ENCODE measurements at regions not wholly inside any gene's neighbourhood (a gene's known extent, or its start where the extent isn't known, plus 50 kb on each side); places are given as distances from the start of the nearest gene placed in this dataset.

DNA sequence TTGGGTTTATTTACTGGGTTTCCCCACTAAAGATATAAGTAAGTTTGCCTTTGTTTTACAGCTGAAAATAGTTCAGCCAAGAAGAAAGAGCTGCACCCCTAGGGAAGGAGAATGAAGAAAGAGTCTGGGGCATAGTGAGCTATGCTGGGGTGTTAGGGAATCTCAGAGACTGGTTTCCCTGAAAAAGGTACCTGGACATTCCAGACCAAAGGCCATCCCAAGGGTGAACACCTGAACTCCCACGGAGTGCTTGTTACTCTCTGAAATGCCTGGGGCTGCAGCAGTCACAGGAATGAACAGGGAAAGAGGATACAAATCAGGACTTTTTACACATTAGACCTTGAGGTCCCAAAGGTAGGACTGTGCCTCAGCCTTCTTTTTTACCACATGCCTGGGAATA is 337.6 kb upstream of the SLC10A2 start:
- Histone ChIP-seq H3K4me3 (no peak overlapping the region), H3K36me3 (no peaks in the 10 kb centered on the region), H3K27me3 (no peaks in the 10 kb centered on the region), H3K4me1 (no peaks in the 10 kb centered on the region), H3K9me3 (peaks cover 0 to 6% (median 0%) of the 10 kb centered on the region in 11 donors), H3K27ac (no peak overlapping the region)
- TF ChIP-seq, protein P1, sequence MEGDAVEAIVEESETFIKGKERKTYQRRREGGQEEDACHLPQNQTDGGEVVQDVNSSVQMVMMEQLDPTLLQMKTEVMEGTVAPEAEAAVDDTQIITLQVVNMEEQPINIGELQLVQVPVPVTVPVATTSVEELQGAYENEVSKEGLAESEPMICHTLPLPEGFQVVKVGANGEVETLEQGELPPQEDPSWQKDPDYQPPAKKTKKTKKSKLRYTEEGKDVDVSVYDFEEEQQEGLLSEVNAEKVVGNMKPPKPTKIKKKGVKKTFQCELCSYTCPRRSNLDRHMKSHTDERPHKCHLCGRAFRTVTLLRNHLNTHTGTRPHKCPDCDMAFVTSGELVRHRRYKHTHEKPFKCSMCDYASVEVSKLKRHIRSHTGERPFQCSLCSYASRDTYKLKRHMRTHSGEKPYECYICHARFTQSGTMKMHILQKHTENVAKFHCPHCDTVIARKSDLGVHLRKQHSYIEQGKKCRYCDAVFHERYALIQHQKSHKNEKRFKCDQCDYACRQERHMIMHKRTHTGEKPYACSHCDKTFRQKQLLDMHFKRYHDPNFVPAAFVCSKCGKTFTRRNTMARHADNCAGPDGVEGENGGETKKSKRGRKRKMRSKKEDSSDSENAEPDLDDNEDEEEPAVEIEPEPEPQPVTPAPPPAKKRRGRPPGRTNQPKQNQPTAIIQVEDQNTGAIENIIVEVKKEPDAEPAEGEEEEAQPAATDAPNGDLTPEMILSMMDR (IDR thresholded peaks at IDR 0.05): no peak
- 45 to 48% methylated on average over 1 of the region's 1 CpG for WGBS, 2 donors
- intact Hi-C loops (cut with DNase I): no loop called here
- DNase-seq (no peak), ATAC-seq (no peak)

DNA sequence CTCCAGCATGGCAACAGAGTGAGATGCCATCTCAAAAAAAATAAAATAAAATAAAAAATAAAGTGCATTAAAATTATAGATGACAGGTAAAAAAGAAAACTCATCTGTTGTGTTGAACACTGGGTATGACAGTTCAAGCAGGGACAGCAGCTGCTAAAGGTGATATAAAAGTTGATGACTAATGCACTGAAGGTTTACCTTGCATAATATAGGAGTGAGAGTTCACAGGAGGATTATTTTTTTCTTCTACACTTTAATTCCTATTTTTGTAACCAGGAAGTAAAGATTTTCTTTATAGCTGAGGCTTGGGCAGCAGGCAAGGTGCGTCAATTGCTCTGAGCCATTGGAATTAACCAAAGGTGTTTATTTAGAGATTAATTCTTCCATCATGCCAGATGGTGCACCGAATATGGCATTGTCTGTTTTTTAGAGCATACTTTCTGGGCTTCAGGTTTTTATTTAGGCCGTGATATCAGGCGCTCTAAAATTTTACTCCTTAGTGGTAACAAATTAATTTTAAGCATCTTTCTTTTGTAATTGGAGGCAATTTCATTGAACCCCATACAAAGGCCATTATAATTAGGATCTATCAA is 337.0 kb upstream of the SLC10A2 start:
- H3K36me3 ChIP-seq: no peaks in the 10 kb centered on the region
- TF ChIP-seq, protein P1 (IDR thresholded peaks at IDR 0.05): no peak
- no peak for DNase-seq
- H3K4me3 ChIP-seq: no peak overlapping the region
- H3K27me3 ChIP-seq: no peaks in the 10 kb centered on the region
- no peaks in the 10 kb centered on the region for H3K4me1 ChIP-seq
- no peak for ATAC-seq
- WGBS, 2 donors: 88 to 91% methylated on average over 4 of the region's 4 CpGs
- peaks cover 0 to 11% (median 0%) of the 10 kb centered on the region in 11 donors for H3K9me3 ChIP-seq
- H3K27ac ChIP-seq: no peak overlapping the region
- intact Hi-C loops (cut with DNase I): no loop called here

DNA sequence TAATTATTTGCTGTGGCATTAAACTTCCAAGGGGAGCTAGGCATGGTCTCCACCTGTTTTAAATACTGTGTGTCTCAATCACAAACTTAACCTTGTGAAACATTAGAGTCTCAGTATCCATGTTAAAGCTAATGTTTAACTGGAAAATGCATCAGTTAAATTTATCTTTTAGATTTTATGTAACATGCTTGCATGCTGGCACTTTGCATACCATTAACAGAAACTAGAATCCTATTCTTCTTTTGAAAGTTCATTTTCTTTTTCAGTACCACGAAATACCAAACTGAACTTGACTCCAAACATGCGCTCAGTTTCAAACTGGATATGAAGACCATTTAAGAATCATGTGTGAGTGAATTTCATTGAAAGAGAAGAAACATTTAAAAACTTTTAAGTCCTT is 328.9 kb upstream of the SLC10A2 start:
- 80 to 87% methylated on average over 2 of the region's 2 CpGs for WGBS, 2 donors
- Histone ChIP-seq H3K27me3 (no peaks in the 10 kb centered on the region), H3K4me3 (no peak overlapping the region), H3K4me1 (no peaks in the 10 kb centered on the region), H3K36me3 (no peaks in the 10 kb centered on the region), H3K27ac (no peak overlapping the region), H3K9me3 (peaks cover 0 to 6% (median 0%) of the 10 kb centered on the region in 11 donors)
- no peak for DNase-seq
- TF ChIP-seq, protein P1 (IDR thresholded peaks at IDR 0.05): no peak
- intact Hi-C loops (cut with DNase I): no loop called here
- no peak for ATAC-seq

DNA sequence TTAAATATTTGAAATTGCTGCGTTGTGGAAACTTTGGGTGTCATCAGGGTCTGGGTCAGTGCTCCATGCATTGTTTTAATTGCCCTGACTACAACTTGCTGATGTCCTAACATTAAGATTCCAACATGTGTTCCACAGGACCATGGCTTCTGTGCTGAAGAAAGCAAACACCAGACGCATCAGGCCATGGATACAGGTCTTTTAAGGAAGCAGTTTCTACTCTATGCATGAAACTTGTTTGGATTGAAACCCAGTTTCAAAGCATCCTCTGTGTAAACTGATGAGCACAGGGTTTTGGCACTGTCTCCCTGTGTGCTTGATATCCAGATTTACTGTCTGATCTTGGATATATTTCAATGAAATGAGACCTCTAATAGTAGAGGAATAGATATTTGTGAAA is 328.4 kb upstream of the SLC10A2 start:
- 76 to 82% methylated on average over 2 of the region's 2 CpGs for WGBS, 2 donors

More for the DNA sequence above, 328.4 kb upstream of the SLC10A2 start:
- H3K36me3 ChIP-seq: no peaks in the 10 kb centered on the region
- DNase-seq (no peak), ATAC-seq (no peak)
- peaks cover 0 to 6% (median 0%) of the 10 kb centered on the region in 11 donors for H3K9me3 ChIP-seq
- TF ChIP-seq, protein P1 (IDR thresholded peaks at IDR 0.05): no peak
- no peak overlapping the region for H3K27ac ChIP-seq
- no peaks in the 10 kb centered on the region for H3K4me1 ChIP-seq
- H3K27me3 ChIP-seq: no peaks in the 10 kb centered on the region
- H3K4me3 ChIP-seq: no peak overlapping the region
- intact Hi-C loops (cut with DNase I): no loop called here
